ENCODE measurements at regions not wholly inside any gene's neighbourhood (a gene's known extent, or its start where the extent isn't known, plus 50 kb on each side); places are given as distances from the start of the nearest gene placed in this dataset.

DNA sequence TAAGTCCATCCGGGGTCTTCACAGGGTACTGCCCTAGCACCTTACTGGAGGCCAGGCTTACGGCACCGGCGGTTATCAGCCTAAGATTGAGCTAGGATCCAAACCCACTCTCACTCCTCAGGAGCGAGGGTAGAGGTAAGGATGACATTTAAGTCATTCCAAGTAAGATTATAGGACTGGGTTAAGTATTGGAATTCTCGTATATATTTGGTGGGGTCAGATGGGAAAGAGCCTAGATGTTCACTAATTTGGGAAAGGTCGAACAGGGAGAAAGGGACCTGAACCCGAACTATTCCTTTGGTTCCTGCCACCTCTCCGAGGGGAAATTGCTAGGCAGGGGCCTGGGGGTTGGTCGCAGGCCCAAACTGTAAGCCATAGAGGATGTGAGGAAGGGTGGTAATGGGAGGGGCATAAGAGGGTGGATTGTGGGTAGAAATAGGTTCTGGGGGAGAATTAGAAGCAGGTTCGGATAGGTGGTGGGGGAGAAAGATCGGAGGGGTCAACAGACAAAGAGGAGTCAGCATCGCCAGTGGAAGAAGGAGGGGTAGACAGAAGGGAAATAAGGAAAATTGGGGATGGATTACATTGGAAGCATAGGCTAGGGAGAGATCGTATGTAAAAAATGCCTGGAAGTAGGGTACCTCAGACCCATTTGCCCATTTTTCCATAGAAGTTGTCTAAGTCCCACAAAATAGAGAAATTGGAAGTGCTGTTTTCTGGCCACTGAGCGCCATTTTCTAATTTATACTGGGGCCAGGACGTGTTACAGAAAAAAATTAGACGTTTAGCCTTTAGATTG lies 747.1 kb upstream of the ADGRB3 start (continued):
- TF ChIP-seq HDAC3 (IDR thresholded peaks at IDR 0.05; ENCODE audit: borderline replicate concordance, partially characterized antibody) (peak; percentile 22), AFF1 (IDR thresholded peaks at IDR 0.05; ENCODE audit: low read depth in 1 of 2, partially characterized antibody in 2 of 2) (peak; percentile 86 to 96), ZKSCAN8 (CRISPR knock-in tag; IDR thresholded peaks at IDR 0.05) (peak; percentile 44; the same call in 1 of the 2 replicates), ZBED1 (IDR thresholded peaks at IDR 0.05) (peak; percentile 39; the same call in 1 of the 2 replicates), ZNF134 (CRISPR knock-in tag; conservative IDR thresholded peaks at IDR 0.05) (no peak), GABPA (tag; conservative IDR thresholded peaks at IDR 0.05; ENCODE audit: low read depth) (peak; percentile 24; the same call in 1 of the 2 replicates), MYC (IDR thresholded peaks at IDR 0.05; ENCODE audit: low read depth, low read length) (no peak), MYC (CRISPR knock-in tag; IDR thresholded peaks at IDR 0.05; ENCODE audit: borderline replicate concordance, low read depth) (peak; percentile 53; the same call in 1 of the 2 replicates), DNMT1 (IDR thresholded peaks at IDR 0.05) (0 out of 2 replicates have a peak, but pooled peaks have one; percentile 74), ARID3B (CRISPR knock-in tag; IDR thresholded peaks at IDR 0.05; ENCODE audit: borderline replicate concordance) (no peak), GATAD2A (IDR thresholded peaks at IDR 0.05) (0 out of 2 replicates have a peak, but pooled peaks have one; percentile 22), NFATC3 (IDR thresholded peaks at IDR 0.05) (peak; percentile 80; the same call in 1 of the 2 replicates), ARNT (IDR thresholded peaks at IDR 0.05) (peak; percentile 13 to 23; a peak in 2 of 4 replicates), NBN (IDR thresholded peaks at IDR 0.05; ENCODE audit: low read depth) (peak; percentile 40; the same call in 1 of the 2 replicates)
- TF ChIP-seq, protein P1, sequence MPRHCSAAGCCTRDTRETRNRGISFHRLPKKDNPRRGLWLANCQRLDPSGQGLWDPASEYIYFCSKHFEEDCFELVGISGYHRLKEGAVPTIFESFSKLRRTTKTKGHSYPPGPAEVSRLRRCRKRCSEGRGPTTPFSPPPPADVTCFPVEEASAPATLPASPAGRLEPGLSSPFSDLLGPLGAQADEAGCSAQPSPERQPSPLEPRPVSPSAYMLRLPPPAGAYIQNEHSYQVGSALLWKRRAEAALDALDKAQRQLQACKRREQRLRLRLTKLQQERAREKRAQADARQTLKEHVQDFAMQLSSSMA (CRISPR knock-in tag; IDR thresholded peaks at IDR 0.05) = peak; percentile 39; the same call in 1 of the 2 replicates
- TF ChIP-seq, protein P2, sequence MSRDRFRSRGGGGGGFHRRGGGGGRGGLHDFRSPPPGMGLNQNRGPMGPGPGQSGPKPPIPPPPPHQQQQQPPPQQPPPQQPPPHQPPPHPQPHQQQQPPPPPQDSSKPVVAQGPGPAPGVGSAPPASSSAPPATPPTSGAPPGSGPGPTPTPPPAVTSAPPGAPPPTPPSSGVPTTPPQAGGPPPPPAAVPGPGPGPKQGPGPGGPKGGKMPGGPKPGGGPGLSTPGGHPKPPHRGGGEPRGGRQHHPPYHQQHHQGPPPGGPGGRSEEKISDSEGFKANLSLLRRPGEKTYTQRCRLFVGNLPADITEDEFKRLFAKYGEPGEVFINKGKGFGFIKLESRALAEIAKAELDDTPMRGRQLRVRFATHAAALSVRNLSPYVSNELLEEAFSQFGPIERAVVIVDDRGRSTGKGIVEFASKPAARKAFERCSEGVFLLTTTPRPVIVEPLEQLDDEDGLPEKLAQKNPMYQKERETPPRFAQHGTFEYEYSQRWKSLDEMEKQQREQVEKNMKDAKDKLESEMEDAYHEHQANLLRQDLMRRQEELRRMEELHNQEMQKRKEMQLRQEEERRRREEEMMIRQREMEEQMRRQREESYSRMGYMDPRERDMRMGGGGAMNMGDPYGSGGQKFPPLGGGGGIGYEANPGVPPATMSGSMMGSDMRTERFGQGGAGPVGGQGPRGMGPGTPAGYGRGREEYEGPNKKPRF (IDR thresholded peaks at IDR 0.05; ENCODE audit: low read depth, low read length) = no peak

All from K562 (cell line).